Gastrocnemius medialis (tissue), 4 donors: ENCODE measurements at regions not wholly inside any gene's neighbourhood (a gene's known extent, or its start where the extent isn't known, plus 50 kb on each side); places are given as distances from the start of the nearest gene placed in this dataset.
A peak's percentile ranks its signal among the peaks of the same experiment; 100 is the strongest.

Experiments used
- ATAC-seq, 2 donors: fragments of 150-250 bp; one replicate each; pipeline ENCODE4 v1.9.1; 2016
- DNase-seq, 2 donors: peaks; one replicate each; pipeline ENCODE4 v3.0.0-alpha.2; 2019
- H3K27ac ChIP-seq, 4 donors: fragments of 200-600 bp; sonication (generic); 1 replicate in 1 of 4; 2 replicates in 3 of 4; pipeline ENCODE4 v1.5.1; 2016 to 2018; ENCODE audit warnings: mild to moderate bottlenecking in 2 of 4, moderate library complexity in 1 of 4
- H3K27me3 ChIP-seq, 3 donors: fragments of 200-600 bp; sonication (generic) in 2 of 3; 1 replicate in 1 of 3; 2 replicates in 2 of 3; pipeline versions ENCODE4 v1.5.1 to v1.6.0; 2016 to 2019; ENCODE audit warnings: mild to moderate bottlenecking in 1 of 3, moderate library complexity in 1 of 3
- H3K36me3 ChIP-seq, 2 donors: fragments of 200-600 bp; sonication (generic) in 1 of 2; one replicate each; pipeline ENCODE4 v1.5.1; 2017 to 2018
- H3K4me1 ChIP-seq, 2 donors: fragments of 200-600 bp; sonication (generic) in 1 of 2; one replicate each; pipeline ENCODE4 v1.5.1; 2016 to 2017; ENCODE audit warnings: mild to moderate bottlenecking in 2 of 2
- H3K4me3 ChIP-seq, 4 donors: fragments of 200-600 bp; sonication (generic) in 3 of 4; 1 replicate in 1 of 4; 2 replicates in 3 of 4; pipeline ENCODE4 v1.5.1; 2016 to 2019; ENCODE audit warnings: mild to moderate bottlenecking in 2 of 4
- H3K9me3 ChIP-seq, 3 donors: fragments of 200-600 bp; sonication (generic) in 2 of 3; 1 replicate in 1 of 3; 2 replicates in 2 of 3; pipeline ENCODE4 v1.5.1; 2016 to 2019
- CTCF ChIP-seq, 5 experiments: fragments of 450-650 bp in 3 of 5; fragments of 200-600 bp in 2 of 5; sonication (generic) in 2 of 5; IDR thresholded peaks in 4 of 5; conservative IDR thresholded peaks in 1 of 5; 1 replicate in 4 of 5; 2 replicates in 1 of 5; pipeline ENCODE4 v1.5.1; 2016 to 2019; ENCODE audit warnings: antibody characterized with exemption in 5 of 5, mild to moderate bottlenecking in 3 of 5, moderate library complexity in 3 of 5
- POLR2A ChIP-seq, 2 donors: fragments of 450-650 bp; IDR thresholded peaks; one replicate each; pipeline ENCODE4 v1.6.1; 2017; ENCODE audit warnings: antibody characterized with exemption in 2 of 2, mild to moderate bottlenecking in 2 of 2, moderate library complexity in 2 of 2
- in situ Hi-C, 4 donors: fragments of 200-750 bp; cut with MboI; loops; one replicate each; pipeline versions ENCODE4 v1.15.0 to v1.8.0; 2017; ENCODE audit warnings: low sequenced_read_pairs in 4 of 4
- intact Hi-C: fragments of 100-400 bp; cut with DNase I; formaldehyde crosslinking; loops from one replicate; pipeline ENCODE4 v1.15.1; 2023; ENCODE audit warnings: low total_unique reads

- ATAC-seq (no peak), DNase-seq (no peak)
- Histone ChIP-seq H3K4me3 (no peak overlapping the region), H3K9me3 (no peaks in the 10 kb centered on the region), H3K36me3 (no peaks in the 10 kb centered on the region), H3K27ac (no peak overlapping the region), H3K4me1 (peaks cover 0 to 8% of the 10 kb centered on the region in 2 donors), H3K27me3 (peaks cover 0 to 5% (median 0%) of the 10 kb centered on the region in 3 donors)
- intact Hi-C loops (no loop called here), in situ Hi-C loops (loop anchor here (10.0 to 25.0 kb wide), 3 partner anchors 728 to 1203 kb away; a partner anchor contains a TSS)
- no peak for TF ChIP-seq CTCF (IDR thresholded peaks at IDR 0.05 in 4 of 5, conservative IDR thresholded peaks at IDR 0.05 in 1 of 5)
Observed at GRCh38 chr6:27159725-27160124, 87.8 kb upstream of the PRSS16 start.

- TF ChIP-seq CTCF (IDR thresholded peaks at IDR 0.05 in 4 of 5, conservative IDR thresholded peaks at IDR 0.05 in 1 of 5) (no peak), POLR2A (IDR thresholded peaks at IDR 0.05) (no peak)
- Histone ChIP-seq H3K9me3 (no peaks in the 10 kb centered on the region), H3K36me3 (no peaks in the 10 kb centered on the region), H3K4me1 (peaks cover 0 to 8% of the 10 kb centered on the region in 2 donors), H3K27ac (no peak overlapping the region), H3K27me3 (peaks cover 0 to 3% (median 0%) of the 10 kb centered on the region in 3 donors), H3K4me3 (no peak overlapping the region)
- DNase-seq, result no peak
- intact Hi-C loops, result no loop called here
- in situ Hi-C loops, result loop anchor here in 3 of 4 donors (10.0 to 25.0 kb wide), 3 partner anchors 726 to 1201 kb away; a partner anchor contains a TSS
- no peak for ATAC-seq
Observed at GRCh38 chr6:27161115-27161514, 86.4 kb upstream of the PRSS16 start.

GRCh38 chr6:27161603-27161945, 85.9 kb upstream of the PRSS16 start:
- Histone ChIP-seq H3K9me3 (no peaks in the 10 kb centered on the region), H3K27me3 (no peaks in the 10 kb centered on the region), H3K4me3 (no peak overlapping the region), H3K4me1 (peaks cover 0 to 8% of the 10 kb centered on the region in 2 donors), H3K27ac (no peak overlapping the region), H3K36me3 (no peaks in the 10 kb centered on the region)
- ATAC-seq (no peak), DNase-seq (no peak)
- TF ChIP-seq POLR2A (IDR thresholded peaks at IDR 0.05) (no peak), CTCF (IDR thresholded peaks at IDR 0.05 in 4 of 5, conservative IDR thresholded peaks at IDR 0.05 in 1 of 5) (no peak)
- intact Hi-C loops (no loop called here), in situ Hi-C loops (loop anchor here in 3 of 4 donors (10.0 to 25.0 kb wide), 3 partner anchors 726 to 1201 kb away; a partner anchor contains a TSS)

- no peak for ATAC-seq
Observed at GRCh38 chr6:27161946-27162603, 85.4 kb upstream of the PRSS16 start.

More at GRCh38 chr6:27161946-27162603, 85.4 kb upstream of the PRSS16 start:
- intact Hi-C loops (no loop called here), in situ Hi-C loops (loop anchor here in 3 of 4 donors (10.0 to 25.0 kb wide), 3 partner anchors 725 to 1200 kb away; a partner anchor contains a TSS)
- DNase-seq, result no peak
- H3K4me3 ChIP-seq, result no peak overlapping the region
- H3K27ac ChIP-seq, result no peak overlapping the region
- peaks cover 0 to 7% of the 10 kb centered on the region in 2 donors for H3K4me1 ChIP-seq
- H3K9me3 ChIP-seq, result no peaks in the 10 kb centered on the region
- H3K27me3 ChIP-seq, result no peaks in the 10 kb centered on the region
- TF ChIP-seq POLR2A (IDR thresholded peaks at IDR 0.05) (no peak), CTCF (IDR thresholded peaks at IDR 0.05 in 4 of 5, conservative IDR thresholded peaks at IDR 0.05 in 1 of 5) (peak; percentile 48 to 78 (median 62))
- no peaks in the 10 kb centered on the region for H3K36me3 ChIP-seq
